ENCODE measurements at regions not wholly inside any gene's neighbourhood (a gene's known extent, or its start where the extent isn't known, plus 50 kb on each side); places are given as distances from the start of the nearest gene placed in this dataset.
A peak's percentile ranks its signal among the peaks of the same experiment; 100 is the strongest.

DNA sequence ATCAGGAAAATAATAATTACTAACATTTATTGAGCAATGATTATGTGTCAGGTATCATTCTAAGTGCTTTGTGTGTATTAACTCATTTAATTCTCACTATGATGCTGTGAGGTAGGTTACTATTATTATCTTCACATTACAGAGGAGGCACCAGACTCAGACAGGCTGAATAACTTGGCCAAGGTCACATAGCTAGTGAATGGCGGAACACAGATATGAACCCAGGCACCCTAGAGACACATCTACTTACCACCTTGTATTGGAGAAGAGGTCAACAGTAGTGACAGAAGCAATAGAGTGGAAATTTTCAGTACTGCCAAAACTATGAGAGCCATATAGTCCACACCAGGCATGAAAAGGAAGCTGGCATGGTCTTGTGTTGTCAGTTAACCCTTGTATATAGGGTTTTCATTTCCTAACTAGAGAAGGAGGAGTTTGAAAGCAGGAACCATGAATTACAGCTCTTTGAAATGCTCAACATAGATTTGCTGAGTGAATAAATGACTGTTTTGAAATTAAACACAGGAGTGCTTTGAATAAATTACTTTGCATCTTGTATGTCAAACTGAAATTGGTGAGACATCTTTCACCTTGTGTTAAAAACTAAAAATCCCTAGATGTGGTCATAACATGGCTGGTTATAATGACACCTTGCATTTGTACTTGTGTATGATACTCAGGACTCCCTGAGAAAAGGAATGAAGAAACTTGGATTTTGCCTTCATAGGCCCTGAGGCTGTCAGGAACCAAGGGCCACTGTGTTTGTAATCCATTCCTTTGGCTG, 71.8 kb downstream of the RTL9 start:
- no peak for DNase-seq (ENCODE audit: low read depth in 2 of 2)

DNA sequence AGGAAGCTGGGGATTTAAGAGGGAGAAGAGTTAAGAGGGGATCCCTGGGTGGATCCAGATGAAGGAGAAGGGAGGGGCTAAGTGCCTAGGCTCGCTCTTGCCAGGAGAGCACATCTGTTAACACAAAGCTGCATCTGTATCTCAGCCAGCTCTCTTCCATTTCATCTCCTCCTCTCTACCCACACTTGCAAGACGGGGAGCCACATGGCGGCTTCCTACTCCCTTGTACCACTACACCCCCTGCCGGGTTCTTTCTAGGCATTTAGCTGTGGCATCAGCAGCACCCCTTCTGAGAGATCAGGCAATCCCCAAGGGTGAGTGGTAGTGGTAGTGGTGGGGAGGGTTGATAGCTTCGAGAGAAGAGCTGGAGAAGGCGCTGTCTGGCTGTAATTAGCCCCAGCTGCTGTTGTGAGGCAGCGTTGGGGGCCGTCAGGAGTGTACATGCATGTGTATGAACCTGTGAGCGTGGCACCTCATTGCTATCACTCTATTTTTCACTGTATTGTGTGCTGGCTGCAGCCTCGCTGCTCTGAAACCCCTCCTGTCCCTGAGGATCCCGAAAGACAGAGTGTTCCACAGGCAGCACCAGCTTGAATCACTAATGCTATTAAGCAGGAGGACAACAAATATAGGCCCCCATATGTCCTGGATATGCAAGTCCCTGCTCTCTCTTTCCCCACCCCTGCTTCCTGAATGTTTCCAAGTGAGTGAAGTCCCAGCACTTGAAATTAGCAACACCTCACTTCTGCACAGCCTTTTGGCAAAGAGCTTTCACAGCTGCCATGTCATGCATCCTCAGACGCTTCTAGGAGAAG, 73.7 kb downstream of the RTL9 start:
- DNase-seq (ENCODE audit: low read depth in 2 of 2), result no peak

DNA sequence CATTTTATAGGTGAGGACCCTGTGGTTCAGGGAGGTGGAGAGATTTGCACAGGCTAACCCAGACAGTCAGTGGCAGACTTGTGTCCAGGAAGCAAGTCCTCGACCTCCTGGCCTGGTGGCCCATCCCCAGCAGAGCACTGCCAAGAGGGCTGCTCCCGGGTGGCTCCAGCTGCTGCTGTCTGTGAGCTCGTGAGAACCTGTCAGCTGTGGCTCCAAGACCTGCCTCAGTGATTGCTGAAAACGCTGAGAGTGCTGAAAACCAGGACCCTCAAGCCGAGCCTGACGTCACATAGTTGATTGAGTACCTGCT, 74.2 kb downstream of the RTL9 start:
- DNase-seq (ENCODE audit: low read depth in 2 of 2), result no peak

DNA sequence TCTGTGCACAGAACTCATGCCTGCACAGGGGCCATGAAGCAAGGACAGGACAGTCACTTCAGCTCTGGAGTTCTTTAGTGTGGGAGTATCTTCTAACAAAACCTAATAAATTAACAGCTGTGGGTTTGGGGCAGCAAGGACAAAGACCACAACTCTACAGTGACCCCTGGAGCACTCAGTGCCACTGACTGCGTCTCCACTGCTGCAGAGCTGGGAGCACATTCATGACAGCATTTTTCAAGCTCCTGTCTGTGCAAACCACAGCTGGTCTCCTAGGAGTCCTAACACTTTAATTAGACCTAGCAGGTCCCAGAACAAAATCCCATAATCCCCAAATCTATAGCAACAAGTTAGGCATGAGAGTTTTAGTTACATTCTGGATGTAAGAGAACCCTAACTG, 76.5 kb downstream of the RTL9 start:
- no peak for DNase-seq (ENCODE audit: low read depth in 2 of 2)

DNA sequence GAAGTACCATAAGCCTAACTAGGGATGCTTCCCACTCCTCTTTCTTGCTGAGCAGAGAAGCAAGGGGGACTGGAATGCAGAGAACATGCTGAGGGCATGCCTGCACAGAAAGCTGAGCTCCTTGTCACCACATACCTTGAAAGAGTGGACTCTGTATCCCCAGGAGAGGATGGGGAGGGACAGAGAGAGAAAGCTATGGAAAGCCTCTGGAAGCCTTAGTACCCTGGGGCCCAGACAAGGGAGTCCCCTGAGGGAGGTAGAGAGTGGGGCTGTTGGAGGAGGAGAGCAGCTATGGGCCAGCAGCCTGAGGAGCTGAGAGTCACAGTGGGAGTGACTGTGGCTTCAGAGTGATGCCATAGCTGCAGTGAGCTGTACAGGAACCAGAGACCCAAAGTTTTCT, 77.9 kb downstream of the RTL9 start:
- DNase-seq (ENCODE audit: low read depth in 2 of 2), result no peak

DNA sequence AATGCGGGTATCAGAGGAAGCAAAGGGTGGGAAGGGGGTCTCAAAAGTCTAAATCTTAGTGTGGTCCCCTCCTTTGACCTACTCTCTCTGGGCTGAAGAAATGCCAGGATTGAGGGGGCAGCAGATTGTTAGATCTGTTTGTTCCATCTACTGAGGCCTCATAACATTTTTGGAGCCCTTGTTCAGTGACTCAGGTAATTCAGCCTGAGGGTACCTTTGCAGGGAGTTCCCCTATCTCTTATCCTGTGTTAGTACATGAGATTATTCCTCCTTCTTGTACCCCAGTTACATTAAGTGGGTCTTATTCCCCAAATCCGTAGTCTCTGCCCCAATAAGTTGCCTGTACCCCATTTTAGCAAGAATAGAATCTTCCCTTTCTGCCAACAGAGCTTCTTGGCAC, 79.0 kb downstream of the RTL9 start:
- DNase-seq (ENCODE audit: low read depth in 2 of 2), result no peak

DNA sequence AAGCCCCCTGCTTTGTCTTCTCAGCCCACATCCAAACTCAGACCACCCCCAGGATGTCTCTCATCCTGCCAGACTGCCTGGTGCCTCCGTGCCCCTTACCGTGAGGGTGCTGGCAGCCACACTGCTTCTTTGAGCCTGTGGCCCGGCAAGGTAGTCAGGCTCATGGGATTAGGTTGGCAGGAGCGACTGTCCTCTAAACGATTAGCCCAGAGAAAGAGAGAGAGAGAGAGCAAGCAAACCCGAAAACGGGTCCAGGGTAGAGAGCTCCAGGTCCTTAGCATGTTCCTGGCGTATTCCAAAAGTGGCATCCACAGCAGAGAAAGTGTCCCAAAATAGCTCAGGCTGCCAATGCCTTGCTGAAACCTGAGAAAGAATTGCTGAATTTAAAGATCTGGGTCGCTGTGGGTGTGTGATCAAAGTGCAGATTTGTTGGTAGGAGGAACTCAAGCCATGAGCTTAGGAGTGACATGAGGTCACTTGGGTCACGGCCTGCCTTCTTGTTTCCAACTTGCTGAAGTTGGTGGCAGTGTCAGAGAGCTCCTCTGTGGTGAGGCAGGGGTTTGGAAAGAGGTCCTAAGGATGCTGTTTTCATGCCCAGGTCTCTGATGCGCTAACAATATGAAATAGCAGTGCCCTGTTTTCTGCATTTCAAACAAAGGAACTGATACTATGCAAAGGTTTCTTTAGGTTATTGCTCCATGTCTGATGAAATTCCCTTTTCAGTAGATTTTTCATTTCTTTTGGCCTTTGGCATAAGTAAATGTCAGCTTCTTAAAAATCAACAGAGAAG, 81.6 kb downstream of the RTL9 start:
- no peak for DNase-seq (ENCODE audit: low read depth in 2 of 2)

DNA sequence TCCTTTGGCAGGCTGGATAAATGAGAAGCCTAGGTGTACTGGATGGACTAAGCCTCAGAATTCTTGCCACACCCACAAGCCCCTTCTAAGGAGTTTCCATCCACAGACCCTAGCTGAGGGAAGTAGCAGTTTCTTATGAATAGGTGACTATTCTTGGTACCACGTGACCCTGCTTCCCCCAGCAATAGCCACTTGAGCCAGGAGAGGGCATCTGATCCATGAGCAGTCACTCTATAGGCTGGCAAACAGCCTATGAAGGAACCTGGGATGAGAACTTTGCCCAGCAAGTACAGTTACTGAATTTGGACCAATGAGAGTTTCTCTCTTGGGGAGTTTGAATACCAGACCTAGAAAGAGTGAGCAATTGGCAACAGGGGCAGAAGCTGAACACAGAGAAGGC, 84.0 kb downstream of the RTL9 start:
- peak; percentile 8 to 31 for DNase-seq (ENCODE audit: low read depth in 2 of 2)

DNA sequence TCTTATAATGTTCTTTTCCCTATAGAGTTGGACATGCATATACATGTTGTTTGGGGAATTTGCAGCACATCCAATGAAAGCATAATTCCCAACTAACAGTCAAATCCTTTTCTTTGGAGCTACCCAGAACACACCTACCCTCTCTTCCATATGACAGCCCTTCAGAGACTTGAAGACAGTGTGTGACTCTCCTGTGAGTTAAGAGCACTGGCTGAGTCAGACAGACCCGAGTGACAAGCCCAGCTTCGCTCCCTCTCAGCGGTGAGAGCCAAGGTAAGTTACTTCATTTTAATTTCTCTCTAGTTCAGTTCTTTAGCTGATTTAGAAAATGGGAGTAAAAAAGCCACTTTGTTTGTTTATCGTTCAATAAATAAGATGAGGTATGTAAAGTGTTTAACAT, 86.3 kb downstream of the RTL9 start:
- DNase-seq (ENCODE audit: low read depth in 2 of 2), result no peak

DNA sequence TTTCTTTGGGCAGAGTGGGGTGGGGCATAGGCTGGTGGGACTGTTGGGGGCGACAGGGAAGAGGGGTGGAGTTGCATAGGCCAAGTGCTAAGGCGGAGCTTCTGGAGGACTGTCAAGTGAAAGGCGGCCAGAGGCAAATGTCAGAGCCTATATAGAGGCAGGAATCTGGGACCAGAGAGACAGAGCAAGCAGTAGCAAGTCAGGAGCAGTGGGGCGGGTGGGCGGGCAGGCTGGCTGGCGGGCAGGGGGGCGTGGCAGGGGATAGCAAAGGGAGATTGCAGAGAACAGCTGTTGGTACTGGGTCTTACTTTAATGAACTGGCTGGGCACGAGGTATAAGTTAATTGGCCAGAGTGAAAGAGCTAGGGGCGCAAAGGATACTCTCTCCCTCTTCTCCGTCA, 89.8 kb downstream of the RTL9 start:
- DNase-seq (ENCODE audit: low read depth in 2 of 2), result no peak

DNA sequence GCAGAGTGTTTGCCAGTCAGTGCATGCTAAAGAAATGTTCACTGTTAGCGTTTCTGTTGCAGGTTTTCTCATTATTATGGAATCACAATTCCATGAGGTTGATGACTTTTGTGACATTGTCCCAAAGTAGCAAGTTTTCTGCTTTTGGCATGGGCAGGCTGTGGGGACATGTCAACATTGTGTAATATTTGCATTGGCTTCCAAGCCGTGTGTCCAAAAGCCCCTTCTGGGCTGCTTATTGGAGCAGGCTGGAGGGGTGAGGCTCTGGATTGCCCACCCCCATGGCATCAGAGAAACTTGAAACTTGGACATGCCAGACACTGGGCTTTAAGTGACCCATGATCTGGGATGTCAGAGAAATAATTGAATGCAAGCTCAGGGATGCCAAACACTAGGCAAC, 90.7 kb downstream of the RTL9 start:
- DNase-seq (ENCODE audit: low read depth in 2 of 2), result no peak

DNA sequence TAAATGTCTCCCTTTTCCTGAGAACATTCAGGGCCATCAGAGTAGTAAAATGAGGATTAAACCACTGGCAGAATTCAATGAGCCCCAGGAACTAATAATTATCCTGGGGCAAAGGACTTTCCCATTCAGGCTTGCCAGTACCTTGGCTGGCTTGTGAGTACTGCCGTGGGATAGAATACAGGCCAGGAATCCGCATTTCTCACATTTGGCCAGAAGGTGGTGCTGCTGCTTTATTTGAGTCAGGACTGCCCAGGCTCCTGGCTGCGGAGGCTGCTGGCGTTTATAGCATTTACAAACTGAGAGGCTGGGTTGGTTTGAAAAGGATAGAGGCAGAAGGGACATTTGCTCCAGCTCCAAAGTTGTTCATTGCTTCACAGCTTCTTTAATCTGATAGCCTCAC, 91.4 kb downstream of the RTL9 start:
- DNase-seq (ENCODE audit: low read depth in 2 of 2), result peak; percentile 67 to 83

DNA sequence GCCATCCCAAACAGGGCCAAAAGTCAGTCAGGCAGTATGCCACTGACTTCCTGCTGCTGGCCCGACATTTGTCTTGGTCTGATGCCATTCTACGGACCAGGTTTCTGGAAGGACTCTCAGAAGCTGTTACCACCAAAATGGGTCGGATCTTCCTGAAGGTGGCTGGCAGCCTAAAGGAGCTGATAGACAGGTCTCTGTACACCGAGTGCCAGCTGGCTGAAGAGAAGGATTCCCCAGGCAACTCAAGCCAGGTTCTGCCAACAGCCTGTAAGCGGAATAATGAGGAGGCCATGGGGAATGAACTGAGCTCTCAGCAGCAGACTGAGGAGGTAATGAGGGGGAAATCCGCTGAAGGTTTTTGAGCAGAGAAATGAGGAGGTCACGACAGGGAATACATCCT, 95.7 kb downstream of the RTL9 start:
- DNase-seq (ENCODE audit: low read depth in 2 of 2), result no peak

DNA sequence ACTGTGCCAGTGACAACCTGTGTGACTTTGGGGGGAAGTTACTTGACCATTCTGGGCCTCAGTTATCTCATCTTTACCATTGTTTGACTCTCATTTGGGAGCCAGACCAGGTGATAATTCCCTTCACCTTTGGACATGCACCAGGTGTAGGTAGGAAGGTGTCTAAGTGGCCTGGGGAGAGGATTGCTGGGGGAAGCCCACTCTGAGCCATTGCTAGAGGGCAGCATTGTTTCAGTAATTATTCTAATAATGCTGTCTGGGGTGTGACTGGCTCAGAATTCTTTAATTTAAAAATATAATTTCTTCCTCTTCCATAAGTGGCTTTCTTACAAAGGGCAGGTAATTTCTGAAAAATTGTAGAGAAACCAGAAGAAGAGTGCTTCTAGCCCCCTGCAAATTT, 104.3 kb downstream of the RTL9 start:
- DNase-seq (ENCODE audit: low read depth in 2 of 2), result no peak

DNA sequence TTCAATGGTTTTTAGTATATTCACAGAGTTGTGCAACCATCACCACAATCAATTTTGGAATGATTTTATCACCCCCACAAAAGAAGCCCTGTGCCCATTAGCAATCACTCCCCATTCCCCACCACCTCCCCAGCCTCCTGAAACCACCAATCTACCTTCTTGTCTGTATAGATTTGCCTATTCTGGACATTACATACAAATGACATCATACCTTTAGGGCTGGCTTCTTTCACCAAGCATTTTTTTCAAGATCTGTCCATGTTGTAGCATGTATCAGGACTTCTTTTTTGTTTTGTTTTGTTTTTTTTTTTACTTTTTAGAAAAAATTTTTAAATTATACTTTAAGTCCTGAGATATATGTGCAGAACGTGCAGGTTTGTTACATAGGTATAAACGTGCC, 108.1 kb downstream of the RTL9 start:
- no peak for DNase-seq (ENCODE audit: low read depth in 2 of 2)

DNA sequence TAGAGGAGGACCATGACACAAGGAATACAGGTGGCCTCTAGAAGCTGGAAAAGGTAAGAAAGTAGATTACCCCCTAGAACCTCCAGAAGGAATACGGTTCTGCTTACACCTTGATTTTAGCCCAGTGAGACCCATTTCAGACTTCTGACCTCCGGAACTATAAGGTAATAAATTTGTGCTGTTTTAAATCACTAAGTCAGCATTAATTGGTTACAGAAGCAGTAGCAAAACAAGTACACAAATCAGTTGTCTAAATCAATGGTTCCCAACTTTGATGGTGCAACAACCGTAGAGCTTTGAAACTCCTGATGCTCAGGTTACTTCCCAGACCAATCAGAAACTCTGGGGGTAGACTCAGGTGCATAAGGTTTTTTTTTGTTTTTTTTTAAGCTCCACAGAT, 113.6 kb downstream of the RTL9 start:
- DNase-seq (ENCODE audit: low read depth in 2 of 2), result no peak

DNA sequence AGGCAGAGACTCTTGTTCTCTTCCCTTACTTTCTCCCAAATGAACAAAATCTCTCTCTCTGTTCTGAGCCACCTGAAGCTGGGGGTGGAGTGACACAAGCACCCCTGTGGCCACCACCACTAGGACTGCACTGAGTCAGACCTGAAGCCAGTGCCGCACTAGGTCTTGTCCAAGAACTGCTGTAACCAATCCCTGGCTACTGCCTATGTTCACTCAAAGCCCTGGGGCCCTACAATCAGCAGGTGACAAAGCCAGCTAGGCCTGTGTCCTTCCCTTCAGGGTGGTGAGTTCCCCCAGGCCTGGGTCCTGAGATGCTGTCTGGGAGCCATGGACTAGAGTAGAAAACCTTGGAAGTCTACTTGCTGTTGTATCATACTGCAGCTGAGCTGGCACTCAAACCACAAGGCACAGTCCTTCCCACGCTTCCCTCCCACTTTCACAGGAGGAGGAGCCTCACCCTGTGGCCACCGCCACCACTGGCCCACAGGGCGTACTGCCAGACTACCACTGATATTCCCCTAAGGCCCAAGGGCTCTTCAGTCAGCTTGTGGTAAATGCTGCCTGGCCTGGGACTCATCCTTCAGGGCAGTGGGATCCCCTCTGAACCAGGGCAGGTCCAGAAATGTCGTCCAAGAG, 119.1 kb downstream of the RTL9 start:
- no peak for DNase-seq (ENCODE audit: low read depth in 2 of 2)

DNA sequence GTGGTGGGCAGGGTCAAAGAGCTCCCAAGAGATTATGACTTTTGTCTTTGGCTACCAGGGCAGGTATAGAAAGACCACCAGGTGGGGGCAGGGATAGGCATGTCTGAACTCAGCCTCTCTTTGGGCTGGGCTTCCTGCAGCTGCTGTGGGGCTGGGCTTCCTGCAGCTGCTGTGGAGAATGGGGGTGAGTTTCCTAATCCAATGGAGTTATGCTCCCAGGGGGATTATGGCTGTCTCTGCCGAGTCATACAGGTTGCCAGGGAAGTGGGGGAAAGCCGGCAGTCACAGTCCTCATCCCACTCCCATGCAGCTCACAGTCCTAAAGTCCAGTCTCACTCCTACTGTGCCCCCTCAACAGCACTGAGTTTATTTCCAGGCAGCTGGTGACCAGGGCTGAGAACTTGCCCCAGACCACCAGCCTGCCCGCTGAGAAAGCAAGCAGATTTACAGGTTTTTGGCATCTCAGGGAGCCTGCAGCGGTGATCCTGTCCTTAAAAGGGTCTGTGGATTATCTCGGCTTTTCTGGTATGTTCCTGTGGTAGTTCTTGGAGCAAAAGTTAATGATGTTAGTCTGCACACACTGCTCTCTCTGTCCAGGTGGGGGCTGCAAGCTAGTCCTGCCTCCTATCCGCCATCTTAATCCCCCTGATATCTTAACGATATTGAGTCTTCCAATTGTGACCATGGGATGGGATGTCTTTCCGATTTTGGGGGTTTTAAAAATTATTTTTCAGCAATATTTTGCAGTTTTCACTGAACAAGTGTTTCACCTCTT, 133.4 kb downstream of the RTL9 start:
- no peak for DNase-seq (ENCODE audit: low read depth in 2 of 2)

DNA sequence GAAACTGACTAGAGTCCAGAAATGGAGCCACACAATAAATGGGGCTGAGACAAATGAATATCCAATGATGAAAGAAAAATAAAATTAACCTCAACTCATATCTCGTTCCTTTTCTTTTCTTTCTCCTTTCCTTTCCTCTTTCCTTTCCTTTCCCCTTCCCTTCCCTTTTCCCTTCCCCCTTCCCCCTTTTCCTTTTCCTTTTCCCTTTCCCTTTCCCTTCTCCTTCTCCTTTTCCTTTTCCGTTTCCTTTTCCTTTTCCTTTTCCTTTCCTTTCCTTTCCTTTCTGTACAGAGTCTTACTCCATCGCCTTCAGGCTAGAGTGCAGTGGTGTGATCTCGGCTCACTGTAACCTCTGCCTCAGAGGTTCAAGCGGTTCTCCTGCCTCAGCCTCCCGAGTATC, 146.3 kb downstream of the RTL9 start:
- DNase-seq (ENCODE audit: low read depth in 2 of 2), result no peak

DNA sequence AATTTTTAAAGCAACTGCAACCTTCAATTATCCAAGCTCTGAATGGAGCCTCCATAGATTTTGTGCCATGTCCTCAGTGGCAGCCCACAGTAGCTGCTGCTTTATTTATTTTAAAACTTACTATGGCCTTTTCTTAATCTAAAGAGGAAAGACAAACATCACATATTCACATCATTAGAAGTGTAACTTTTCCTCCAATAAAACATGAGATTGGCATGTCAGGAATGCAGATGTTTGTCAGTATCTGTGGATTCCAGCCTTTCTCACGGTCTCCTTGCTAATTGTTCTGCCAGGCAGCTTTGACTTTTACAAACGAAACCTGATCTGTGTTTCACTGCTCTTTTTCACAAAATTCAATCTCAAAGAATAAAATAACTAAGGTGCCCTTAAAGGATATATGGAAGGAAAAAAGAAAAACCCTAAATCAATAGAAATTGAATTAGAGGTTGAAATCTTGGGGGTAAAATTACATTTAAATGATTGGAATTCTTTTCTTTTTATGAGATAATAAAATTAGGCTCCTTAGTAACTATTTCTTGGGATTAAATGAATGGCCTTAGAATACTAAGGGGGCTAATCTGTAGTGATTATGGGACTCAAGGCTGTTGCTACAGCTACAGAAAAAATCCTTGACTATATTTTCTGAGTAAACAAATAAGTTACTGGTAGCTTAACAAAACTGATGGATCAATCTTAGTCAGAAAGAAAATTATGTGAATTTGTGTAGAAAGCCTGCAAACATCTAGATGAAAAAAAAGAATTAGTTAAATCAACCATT, 151.3 kb downstream of the RTL9 start:
- DNase-seq (ENCODE audit: low read depth in 2 of 2), result no peak

DNA sequence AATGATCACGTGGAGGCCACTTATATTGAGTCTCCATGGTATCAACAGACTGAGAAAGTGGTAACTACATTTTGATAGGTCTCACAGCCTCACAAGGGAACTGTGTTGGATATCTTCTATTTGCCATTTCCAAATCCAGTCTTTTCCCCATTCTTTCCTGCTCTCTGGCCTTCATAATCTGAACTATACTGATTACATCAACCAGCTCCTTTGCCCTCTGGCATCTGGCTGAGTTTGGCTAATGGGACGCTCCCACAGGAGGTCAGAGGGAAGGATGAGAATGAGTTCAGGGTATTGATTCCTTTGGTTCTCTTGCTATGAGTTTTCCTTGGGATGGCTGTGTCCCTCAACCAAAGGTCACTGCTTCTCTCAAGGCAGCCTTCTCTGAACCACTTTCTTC, 152.6 kb downstream of the RTL9 start:
- DNase-seq (ENCODE audit: low read depth in 2 of 2), result no peak

Data from lung microvascular endothelial cell (primary cell).